HEK293 (cell line): ENCODE measurements at regions not wholly inside any gene's neighbourhood (a gene's known extent, or its start where the extent isn't known, plus 50 kb on each side); places are given as distances from the start of the nearest gene placed in this dataset.

Experiments
- MYNN ChIP-seq: fragments of 450-650 bp; formaldehyde crosslinking; IDR thresholded peaks from 2 replicates; pipeline ENCODE4 v1.5.1; 2016; ENCODE audit warnings: missing biosample characterization, missing genetic modification characterization, borderline replicate concordance
- SP2 ChIP-seq: fragments of 450-650 bp; formaldehyde crosslinking; IDR thresholded peaks from 2 replicates; pipeline ENCODE4 v1.5.1; 2016; ENCODE audit warnings: missing biosample characterization, missing genetic modification characterization
- ZBTB7A ChIP-seq: fragments of 450-650 bp; formaldehyde crosslinking; IDR thresholded peaks from 2 replicates; pipeline ENCODE4 v1.5.1; 2016; ENCODE audit warnings: low read depth, missing biosample characterization, missing genetic modification characterization
- ZNF184 ChIP-seq: fragments of 450-650 bp; IDR thresholded peaks from 2 replicates; pipeline ENCODE4 v1.5.1; 2018; ENCODE audit warnings: missing biosample characterization, mild to moderate bottlenecking, missing genetic modification characterization
- ZNF747 ChIP-seq: fragments of 450-650 bp; formaldehyde crosslinking; IDR thresholded peaks from 2 replicates; pipeline ENCODE4 v1.5.1; 2016; ENCODE audit warnings: missing biosample characterization, missing genetic modification characterization
- TF ChIP-seq, protein P1 (sequence below): fragments of 450-650 bp; formaldehyde crosslinking; IDR thresholded peaks from 2 replicates; pipeline ENCODE4 v1.5.1; 2016; ENCODE audit warnings: missing biosample characterization, missing genetic modification characterization
- TF ChIP-seq, protein P2 (sequence below): fragments of 450-650 bp; IDR thresholded peaks from 2 replicates; pipeline ENCODE4 v1.5.1; 2018; ENCODE audit warnings: missing biosample characterization, mild to moderate bottlenecking, missing genetic modification characterization

DNA sequence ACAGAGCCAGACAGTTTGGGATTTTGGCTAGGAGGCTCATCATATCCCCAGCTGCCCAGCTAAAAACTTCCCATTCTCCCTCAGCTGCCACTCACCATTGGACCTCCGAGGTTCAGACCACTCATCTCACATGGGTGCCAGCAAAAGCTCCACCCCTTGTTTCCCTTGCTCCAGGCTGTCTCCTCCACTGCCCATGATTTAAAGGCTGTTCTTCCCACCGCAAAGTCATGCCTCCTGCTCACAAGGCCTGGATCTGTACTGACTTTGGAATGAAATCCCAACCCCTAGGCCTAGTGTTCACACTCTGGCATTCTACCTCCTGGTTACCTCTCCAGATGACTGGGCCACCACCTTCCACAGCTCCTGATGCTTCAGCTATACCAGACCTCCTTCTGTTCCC lies 142.2 kb upstream of the EOLA2 start:
- TF ChIP-seq, protein P1, sequence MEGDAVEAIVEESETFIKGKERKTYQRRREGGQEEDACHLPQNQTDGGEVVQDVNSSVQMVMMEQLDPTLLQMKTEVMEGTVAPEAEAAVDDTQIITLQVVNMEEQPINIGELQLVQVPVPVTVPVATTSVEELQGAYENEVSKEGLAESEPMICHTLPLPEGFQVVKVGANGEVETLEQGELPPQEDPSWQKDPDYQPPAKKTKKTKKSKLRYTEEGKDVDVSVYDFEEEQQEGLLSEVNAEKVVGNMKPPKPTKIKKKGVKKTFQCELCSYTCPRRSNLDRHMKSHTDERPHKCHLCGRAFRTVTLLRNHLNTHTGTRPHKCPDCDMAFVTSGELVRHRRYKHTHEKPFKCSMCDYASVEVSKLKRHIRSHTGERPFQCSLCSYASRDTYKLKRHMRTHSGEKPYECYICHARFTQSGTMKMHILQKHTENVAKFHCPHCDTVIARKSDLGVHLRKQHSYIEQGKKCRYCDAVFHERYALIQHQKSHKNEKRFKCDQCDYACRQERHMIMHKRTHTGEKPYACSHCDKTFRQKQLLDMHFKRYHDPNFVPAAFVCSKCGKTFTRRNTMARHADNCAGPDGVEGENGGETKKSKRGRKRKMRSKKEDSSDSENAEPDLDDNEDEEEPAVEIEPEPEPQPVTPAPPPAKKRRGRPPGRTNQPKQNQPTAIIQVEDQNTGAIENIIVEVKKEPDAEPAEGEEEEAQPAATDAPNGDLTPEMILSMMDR: no peak
- TF ChIP-seq ZNF747 (tag by site-specific recombination) (no peak), ZNF184 (tag by site-specific recombination) (no peak), MYNN (tag by site-specific recombination) (no peak), SP2 (tag by site-specific recombination) (no peak), ZBTB7A (tag by site-specific recombination) (no peak)
- TF ChIP-seq, protein P2, sequence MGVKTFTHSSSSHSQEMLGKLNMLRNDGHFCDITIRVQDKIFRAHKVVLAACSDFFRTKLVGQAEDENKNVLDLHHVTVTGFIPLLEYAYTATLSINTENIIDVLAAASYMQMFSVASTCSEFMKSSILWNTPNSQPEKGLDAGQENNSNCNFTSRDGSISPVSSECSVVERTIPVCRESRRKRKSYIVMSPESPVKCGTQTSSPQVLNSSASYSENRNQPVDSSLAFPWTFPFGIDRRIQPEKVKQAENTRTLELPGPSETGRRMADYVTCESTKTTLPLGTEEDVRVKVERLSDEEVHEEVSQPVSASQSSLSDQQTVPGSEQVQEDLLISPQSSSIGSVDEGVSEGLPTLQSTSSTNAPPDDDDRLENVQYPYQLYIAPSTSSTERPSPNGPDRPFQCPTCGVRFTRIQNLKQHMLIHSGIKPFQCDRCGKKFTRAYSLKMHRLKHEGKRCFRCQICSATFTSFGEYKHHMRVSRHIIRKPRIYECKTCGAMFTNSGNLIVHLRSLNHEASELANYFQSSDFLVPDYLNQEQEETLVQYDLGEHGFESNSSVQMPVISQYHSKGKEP (tag by site-specific recombination): no peak
